Activated naive CD8-positive, alpha-beta T cell treated with anti-CD3 and anti-CD28 coated beads for 36 hours (primary cell): ENCODE measurements at regions not wholly inside any gene's neighbourhood (a gene's known extent, or its start where the extent isn't known, plus 50 kb on each side); places are given as distances from the start of the nearest gene placed in this dataset.
"Not testable (repeated sequence)": the region's sequence is repeated elsewhere in the genome, so short reads cannot be mapped to it uniquely, and the experiment has no call there.

ENCODE experiments used
- DNase-seq: peaks from one replicate; pipeline ENCODE4 v3.0.0; 2021
- H3K27ac Mint-ChIP-seq: one replicate; pipeline ENCODE4 v1.8.0; 2022; ENCODE audit warnings: mild to moderate bottlenecking, moderate library complexity, mixed read lengths
- H3K27me3 Mint-ChIP-seq: one replicate; pipeline ENCODE4 v1.8.0; 2022; ENCODE audit warnings: mild to moderate bottlenecking, mixed read lengths
- H3K36me3 Mint-ChIP-seq: one replicate; pipeline ENCODE4 v1.8.0; 2021; ENCODE audit warnings: mild to moderate bottlenecking, mixed read lengths
- H3K4me1 Mint-ChIP-seq: one replicate; pipeline ENCODE4 v1.8.0; 2021; ENCODE audit warnings: mixed read lengths
- H3K4me3 Mint-ChIP-seq: one replicate; pipeline ENCODE4 v1.8.0; 2022; ENCODE audit warnings: mild to moderate bottlenecking, moderate library complexity, mixed read lengths
- H3K9me3 Mint-ChIP-seq: one replicate; pipeline ENCODE4 v1.8.0; 2022; ENCODE audit warnings: mixed read lengths

DNA sequence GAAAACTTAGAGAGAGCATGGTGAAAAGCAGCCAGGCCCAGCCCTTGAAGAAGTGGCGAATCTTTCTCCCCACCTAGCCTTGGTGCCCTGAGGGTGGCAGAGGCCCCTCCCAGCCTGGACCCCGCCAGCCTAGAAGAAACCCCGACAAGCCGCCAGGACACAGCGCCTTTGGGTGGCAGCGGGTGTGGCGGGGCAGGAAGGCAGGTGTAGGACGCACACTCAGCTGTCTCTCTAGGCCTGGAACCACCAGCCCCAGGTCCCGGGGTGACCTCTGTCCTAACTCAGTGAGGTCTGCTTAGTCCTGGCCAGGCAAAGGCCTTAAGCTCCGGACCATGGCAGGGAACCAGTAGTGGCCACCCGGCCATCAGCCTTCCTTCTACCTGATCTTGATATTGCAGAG is 178.3 kb downstream of the BARX1 start:
- H3K9me3 Mint-ChIP-seq = no peaks in the 10 kb centered on the region
- no peaks in the 10 kb centered on the region for H3K4me1 Mint-ChIP-seq
- DNase-seq = no peak
- peaks cover 6% of the 10 kb centered on the region for H3K27me3 Mint-ChIP-seq
- no peak overlapping the region for H3K27ac Mint-ChIP-seq
- H3K4me3 Mint-ChIP-seq = no peak overlapping the region
- H3K36me3 Mint-ChIP-seq = no peaks in the 10 kb centered on the region

DNA sequence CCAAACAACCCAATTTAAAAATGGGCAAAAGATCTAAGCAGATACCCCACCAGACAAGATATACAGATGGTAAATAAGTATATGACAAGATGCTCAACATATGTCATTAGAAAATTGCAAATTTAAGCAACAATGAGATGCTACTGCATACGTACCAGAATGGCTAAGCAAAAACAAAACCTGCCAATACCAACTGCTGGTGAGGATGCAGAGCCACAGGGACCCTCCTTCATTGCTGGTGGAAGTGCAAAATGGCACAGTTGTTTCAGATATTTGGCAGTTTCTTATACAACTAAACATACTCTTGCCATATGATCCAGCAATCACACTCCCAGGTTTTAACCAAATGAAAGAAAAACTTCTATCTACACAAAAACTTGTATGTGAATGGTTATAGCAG is 178.9 kb downstream of the BARX1 start:
- no peak for DNase-seq
- Mint-ChIP-seq H3K36me3 (no peaks in the 10 kb centered on the region), H3K9me3 (no peaks in the 10 kb centered on the region), H3K27ac (no peak overlapping the region), H3K4me1 (no peaks in the 10 kb centered on the region), H3K27me3 (peaks cover 6% of the 10 kb centered on the region), H3K4me3 (no peak overlapping the region)

DNA sequence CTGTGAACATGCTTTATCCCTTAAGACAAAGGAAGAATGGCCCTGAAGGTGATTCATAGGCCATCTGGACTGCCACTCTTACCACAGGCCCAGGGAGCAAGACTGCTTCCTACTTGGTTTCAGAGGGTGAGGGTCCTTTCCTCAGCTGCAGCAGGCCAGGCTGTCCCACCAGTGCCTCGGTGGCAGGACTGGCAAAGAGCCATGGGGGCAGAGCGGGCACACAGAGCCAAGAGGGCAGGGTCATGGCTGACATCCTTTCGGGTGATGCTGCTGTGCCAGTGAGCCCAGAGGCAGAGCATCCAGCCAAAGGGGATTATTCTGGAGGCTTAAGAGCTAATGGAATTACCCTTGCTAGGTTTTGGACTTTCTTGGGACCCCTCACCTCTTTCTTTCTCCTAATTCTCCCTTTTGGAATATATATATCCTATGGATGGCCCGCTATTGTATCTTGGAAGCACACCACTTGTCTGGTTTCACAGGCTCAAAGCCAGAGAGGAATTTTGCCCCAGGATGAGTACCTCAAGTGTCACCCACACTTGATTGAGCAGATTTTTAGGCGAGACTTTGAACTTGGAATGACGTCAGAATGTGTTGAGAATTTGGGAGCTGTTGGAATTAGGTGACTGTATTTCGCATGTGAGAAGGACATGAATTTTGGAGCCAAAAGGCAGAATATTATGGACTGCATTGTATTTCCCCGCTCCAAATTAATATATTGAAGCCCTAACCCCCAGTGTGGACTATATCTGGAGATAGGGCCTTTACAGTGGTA is 180.6 kb downstream of the BARX1 start:
- H3K9me3 Mint-ChIP-seq = no peaks in the 10 kb centered on the region
- H3K27ac Mint-ChIP-seq = no peak overlapping the region
- no peaks in the 10 kb centered on the region for H3K27me3 Mint-ChIP-seq

DNA sequence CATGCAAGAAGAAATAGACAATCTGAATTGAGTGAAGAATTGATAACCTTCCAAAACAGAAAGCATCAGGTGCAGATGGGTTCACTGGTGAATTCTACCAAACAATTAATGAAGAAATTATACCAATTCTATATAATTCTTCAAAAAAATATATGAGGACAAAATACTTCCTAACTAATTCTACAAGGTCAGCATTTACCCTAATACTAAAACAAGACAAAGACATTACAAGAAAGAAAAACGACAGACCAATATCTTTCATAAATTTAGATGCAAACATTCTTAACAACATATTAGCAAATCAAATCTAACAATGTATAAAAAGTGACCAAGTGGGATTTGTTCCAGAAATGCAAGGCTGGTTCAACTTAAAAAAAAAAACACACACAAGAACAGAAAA is 183.9 kb downstream of the BARX1 start:
- H3K27ac Mint-ChIP-seq = no peak overlapping the region
- no peaks in the 10 kb centered on the region for H3K4me1 Mint-ChIP-seq
- DNase-seq = no peak
- H3K4me3 Mint-ChIP-seq = no peak overlapping the region
- H3K9me3 Mint-ChIP-seq = peaks cover 1% of the 10 kb centered on the region
- H3K36me3 Mint-ChIP-seq = no peaks in the 10 kb centered on the region
- peaks cover 3% of the 10 kb centered on the region for H3K27me3 Mint-ChIP-seq

More for the DNA sequence above, 180.6 kb downstream of the BARX1 start:
- H3K4me1 Mint-ChIP-seq = no peaks in the 10 kb centered on the region
- no peaks in the 10 kb centered on the region for H3K36me3 Mint-ChIP-seq
- no peak for DNase-seq
- H3K4me3 Mint-ChIP-seq = no peak overlapping the region

DNA sequence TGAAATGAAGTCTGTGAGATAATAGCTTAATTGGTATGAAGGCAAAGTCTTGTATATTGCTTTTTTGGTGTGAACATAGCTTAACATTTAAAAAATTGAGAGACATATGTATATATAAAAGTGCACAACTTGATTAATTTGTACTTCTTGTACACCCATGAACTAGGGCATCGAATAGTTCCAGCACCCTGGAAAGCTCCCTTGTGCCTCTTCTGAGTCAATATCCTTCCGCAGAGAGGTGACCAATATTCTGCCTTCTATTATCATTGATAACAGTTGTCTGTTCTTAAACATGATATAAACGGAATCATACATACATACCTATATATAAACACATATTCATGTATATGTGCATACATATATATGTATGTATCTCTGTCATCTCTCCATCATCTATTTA is 185.4 kb downstream of the PHF2 start:
- DNase-seq = no peak
- Mint-ChIP-seq H3K4me1 (no peaks in the 10 kb centered on the region), H3K9me3 (peaks cover 8% of the 10 kb centered on the region), H3K27me3 (peaks cover 27% of the 10 kb centered on the region), H3K27ac (no peak overlapping the region), H3K36me3 (no peaks in the 10 kb centered on the region), H3K4me3 (no peak overlapping the region)

DNA sequence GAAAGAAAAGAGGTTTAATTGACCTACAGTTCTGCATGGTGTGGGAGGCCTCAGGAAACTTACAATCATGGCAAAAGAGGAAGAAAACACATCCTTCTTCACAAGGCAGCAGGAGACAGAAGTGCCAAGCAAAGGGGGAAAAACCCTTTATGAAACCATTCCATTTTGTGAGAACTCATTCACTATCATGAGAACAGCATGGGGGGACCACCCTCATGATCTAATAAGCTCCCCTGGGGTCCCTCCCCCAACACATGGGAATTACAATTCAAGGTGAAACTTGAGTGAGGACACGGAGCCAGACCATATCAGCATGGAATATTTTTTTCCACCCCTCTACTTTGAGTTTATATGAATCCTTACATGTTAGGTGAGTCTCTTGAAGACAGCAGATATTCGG is 173.7 kb downstream of the PHF2 start:
- Mint-ChIP-seq H3K27ac (no peak overlapping the region), H3K4me1 (no peaks in the 10 kb centered on the region), H3K27me3 (peaks cover 17% of the 10 kb centered on the region), H3K9me3 (peaks cover 50% of the 10 kb centered on the region), H3K4me3 (no peak overlapping the region), H3K36me3 (peaks cover 3% of the 10 kb centered on the region)
- DNase-seq = no peak

GRCh38 chr9:93748827-93749226 is 172.4 kb downstream of the PHF2 start:
- not testable (repeated sequence) for H3K36me3 Mint-ChIP-seq, DNase-seq, H3K27ac Mint-ChIP-seq, H3K4me3 Mint-ChIP-seq, H3K4me1 Mint-ChIP-seq
- H3K27me3 Mint-ChIP-seq = peaks cover 13% of the 10 kb centered on the region
- H3K9me3 Mint-ChIP-seq = peaks cover 50% of the 10 kb centered on the region

- Mint-ChIP-seq H3K27me3 (peaks cover 30% of the 10 kb centered on the region), H3K9me3 (peaks cover 30% of the 10 kb centered on the region), H3K4me1 (no peaks in the 10 kb centered on the region), H3K36me3 (peaks cover 3% of the 10 kb centered on the region), H3K27ac (no peak overlapping the region), H3K4me3 (no peak overlapping the region)
- DNase-seq = no peak
Observed at GRCh38 chr9:93731963-93732362, 155.6 kb downstream of the PHF2 start.

- Mint-ChIP-seq H3K4me1 (no peaks in the 10 kb centered on the region), H3K36me3 (peaks cover 3% of the 10 kb centered on the region), H3K4me3 (no peak overlapping the region), H3K27me3 (peaks cover 34% of the 10 kb centered on the region), H3K27ac (no peak overlapping the region), H3K9me3 (peaks cover 28% of the 10 kb centered on the region)
- no peak for DNase-seq
Observed at GRCh38 chr9:93730648-93731047, 154.3 kb downstream of the PHF2 start.

GRCh38 chr9:93730217-93730616 is 153.8 kb downstream of the PHF2 start:
- DNase-seq = no peak
- no peaks in the 10 kb centered on the region for H3K4me1 Mint-ChIP-seq
- peaks cover 37% of the 10 kb centered on the region for H3K27me3 Mint-ChIP-seq
- H3K27ac Mint-ChIP-seq = no peak overlapping the region
- H3K36me3 Mint-ChIP-seq = peaks cover 3% of the 10 kb centered on the region
- H3K9me3 Mint-ChIP-seq = peaks cover 28% of the 10 kb centered on the region
- no peak overlapping the region for H3K4me3 Mint-ChIP-seq
